C1 segment of cervical spinal cord (tissue), 14 donors: ENCODE measurements at regions not wholly inside any gene's neighbourhood (a gene's known extent, or its start where the extent isn't known, plus 50 kb on each side); places are given as distances from the start of the nearest gene placed in this dataset.

ENCODE experiments used
- DNase-seq, 14 donors: peaks; one replicate each; lab custom pipeline; 2025; lab: John Stamatoyannopoulos, UW

DNA sequence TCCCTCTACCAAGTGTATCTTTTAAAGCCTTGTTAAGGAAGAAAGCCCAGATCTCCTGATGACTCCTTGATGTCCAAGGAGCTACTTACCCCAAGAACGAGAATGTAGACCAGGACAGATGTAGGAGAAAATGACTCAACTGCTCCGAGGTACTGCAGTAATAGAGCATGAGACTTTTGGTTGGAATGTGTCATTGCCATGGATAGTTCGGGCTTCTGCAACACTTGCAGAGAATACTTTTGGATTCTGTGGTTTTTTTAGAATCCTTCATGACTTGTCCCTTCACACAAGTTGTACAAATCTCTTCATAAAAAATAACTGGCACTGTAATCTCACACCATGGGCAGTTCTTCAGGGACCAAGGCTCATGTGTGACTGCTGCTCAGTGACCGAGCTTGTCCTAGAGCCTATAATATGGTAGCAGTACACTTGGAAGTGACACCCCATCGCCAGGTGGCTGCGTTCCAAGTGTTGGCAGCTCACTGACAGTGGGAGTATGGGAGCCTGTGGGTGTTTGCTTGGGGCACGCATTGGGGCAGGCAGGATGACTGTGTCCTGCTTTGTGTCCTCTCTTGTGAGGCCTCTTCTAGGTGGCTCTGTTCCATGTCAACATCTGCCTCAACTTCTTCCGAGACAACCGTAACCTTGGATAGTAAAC is 87.9 kb upstream of the WDR1 start:
- no peak for DNase-seq

DNA sequence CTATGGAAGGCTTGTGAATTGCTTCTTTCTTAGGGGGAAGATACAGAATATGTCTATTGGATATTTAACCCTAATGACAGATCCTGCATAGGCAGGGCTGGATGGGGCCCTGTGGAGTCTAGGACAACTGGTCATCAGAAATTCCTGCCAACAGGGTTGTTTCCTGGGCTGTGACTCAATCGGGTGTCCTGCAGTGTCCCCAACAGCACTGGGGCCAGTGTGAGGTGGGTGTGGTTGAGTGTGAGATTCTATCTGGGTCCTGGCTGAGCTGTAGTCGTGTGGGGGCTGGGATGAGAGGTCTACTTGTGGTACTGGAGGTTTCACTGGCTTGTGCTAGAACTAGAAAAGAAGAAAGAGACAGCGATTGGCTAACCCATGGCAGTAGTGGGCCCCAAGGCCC is 87.3 kb upstream of the WDR1 start:
- DNase-seq = no peak

DNA sequence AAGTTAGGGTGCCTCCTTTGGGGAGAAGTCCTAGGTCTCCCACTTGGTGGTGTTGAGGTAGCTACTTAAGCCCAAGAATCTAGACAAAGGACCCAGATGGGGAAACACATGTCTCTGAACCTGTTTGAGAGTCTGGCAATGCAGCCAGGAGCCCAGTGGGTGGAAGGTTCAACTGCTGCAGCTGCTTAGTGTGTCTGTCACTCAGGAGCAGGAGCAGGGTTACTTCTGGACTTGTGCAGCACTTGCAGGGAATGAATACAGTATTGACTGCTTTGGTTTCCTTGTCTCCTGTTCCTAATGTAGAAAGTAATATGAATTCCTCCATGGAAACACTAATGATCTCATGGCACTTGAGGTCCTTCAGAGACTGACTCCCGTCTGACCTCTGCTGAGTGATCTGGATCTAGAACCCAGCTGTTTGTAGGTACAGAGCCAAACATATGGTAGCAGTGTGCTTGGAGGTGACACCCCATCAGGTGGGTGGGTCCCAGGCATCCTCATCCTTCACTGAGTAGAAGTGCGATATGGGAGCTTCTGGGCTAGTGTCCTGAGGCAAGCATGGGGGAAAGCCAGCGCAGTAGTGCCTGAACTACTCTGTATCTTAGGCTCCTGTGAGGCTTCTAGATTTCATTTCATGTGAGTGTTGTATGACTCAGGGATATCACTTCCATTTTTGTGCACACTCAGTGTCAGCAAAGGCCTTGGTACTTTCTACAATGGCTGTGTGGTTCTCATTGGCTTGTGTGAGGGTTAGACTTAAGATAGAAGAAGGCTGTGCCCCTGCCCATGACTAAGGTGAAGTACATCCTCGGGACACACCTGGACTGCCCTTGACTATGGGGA is 85.0 kb upstream of the WDR1 start:
- no peak for DNase-seq

DNA sequence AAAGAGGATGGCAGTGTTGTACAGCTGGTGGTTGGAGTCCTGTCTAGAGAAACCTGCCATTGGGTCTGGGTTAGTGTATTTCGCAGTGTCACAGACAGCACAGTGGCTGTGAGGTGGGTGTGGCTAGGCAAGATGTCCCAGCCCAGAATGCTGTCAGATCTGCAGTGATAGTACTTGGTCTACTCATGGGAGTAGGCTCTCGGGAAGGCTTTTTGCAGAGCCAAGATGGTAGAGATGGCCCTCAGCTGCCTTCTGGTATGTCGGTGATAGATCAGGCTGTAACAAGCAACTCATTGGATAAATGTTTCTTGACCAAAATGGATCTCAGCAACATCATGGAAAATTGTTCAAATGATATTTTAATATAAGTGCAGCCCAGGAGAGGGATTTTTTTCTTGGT is 84.3 kb upstream of the WDR1 start:
- no peak for DNase-seq

DNA sequence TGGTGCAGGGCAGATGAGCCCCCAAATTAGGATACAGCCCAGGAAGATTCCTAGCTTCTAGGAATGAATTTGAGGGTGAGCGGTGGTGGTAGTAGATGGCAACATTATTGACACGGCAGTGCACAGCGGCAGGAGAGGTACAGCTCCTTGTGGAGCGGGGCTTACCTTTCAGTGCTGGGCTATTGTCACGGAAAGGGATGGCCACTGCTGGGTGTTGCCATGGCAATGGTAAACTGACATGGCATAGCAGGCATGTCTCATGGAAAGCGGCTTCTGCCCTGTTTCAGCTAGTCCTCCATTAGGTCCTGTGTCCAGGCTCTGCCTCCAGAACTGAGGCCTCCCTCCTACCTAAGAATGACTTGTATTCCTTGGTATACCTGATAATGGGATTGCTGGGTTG is 81.8 kb upstream of the WDR1 start:
- DNase-seq = no peak

DNA sequence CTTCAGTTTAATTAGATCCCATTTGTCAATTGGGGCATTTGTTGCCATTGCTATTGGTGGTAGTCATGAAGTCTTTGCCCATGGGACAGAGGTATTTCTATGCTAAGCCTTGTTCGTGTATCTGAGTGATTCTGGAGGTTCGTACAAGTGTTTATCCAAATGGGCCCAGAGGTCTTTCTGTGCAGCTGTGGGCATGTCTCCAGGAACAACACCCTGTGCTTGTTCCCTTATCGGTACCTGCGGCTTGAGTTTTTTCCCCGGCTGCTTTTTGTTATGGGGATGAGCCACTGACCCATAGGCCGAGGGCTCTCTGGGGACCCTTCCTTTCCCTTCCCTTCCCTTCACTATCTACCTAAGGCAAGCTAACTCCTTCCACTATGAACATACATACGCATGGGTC is 81.4 kb upstream of the WDR1 start:
- DNase-seq = no peak

DNA sequence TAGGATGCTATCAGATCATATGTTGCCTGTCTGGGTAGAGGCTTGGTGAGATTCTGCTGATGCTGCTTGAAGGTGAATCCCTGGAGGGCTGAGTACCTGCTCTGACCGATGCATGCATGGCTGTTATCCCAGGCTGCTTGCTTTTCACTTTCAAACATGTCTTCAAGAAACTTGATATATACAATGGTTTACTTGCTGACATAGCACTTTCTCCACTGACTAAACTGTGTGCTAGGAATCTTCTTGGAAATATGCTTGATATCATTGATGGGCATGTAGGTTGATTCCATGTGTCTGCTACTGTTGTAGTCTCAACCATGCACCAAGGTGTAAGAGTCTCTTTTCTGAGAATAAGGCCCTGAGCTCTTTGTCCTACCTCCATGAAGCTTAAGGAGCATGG is 79.6 kb upstream of the WDR1 start:
- DNase-seq = no peak

DNA sequence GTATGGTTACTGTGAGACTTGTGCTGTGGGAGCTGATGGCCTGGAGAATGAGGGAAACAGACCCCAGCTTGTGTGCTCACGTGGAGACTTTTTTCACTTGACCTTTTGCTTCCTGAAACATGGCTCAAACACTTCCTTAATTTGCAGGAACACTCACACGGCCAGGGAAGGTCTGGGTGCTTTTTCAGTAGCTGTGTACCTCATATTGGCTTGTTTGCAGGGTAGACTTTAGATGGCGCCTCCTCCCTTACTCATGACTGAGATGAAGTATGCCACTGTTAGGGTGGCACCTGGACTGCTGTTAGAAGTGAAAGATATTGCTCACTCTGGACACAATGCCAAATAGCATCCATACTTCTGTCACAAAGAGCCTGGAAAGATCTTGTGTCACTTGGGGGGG is 75.7 kb upstream of the WDR1 start:
- DNase-seq = no peak

DNA sequence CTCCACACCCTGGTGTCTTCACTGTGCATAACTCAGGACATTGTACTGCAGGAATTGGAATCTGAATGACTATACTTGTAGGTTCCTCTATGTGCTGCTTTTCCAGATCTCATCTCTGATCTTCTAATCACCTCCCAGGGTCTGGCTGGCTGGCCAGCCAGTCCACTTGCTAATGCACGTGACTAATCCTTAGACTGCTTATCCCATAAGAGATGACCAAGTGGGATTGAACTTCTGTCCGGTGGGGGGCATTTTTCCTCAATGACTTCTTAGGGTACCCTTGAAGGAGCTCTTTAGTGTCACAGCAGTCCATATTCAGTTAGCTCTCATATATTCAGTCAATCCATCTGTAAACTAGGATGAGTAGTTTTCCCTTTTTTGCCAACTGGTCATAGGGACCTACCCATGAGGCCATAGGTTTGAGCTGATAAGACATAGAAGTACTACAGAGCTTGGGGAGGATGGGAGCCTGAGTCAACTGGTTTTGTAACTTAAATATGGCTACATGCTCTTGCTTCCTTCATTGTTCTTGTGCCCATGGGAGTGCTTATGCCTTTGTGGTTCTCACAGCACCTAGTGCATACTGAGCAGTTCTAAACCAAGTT is 71.9 kb upstream of the WDR1 start:
- no peak for DNase-seq

DNA sequence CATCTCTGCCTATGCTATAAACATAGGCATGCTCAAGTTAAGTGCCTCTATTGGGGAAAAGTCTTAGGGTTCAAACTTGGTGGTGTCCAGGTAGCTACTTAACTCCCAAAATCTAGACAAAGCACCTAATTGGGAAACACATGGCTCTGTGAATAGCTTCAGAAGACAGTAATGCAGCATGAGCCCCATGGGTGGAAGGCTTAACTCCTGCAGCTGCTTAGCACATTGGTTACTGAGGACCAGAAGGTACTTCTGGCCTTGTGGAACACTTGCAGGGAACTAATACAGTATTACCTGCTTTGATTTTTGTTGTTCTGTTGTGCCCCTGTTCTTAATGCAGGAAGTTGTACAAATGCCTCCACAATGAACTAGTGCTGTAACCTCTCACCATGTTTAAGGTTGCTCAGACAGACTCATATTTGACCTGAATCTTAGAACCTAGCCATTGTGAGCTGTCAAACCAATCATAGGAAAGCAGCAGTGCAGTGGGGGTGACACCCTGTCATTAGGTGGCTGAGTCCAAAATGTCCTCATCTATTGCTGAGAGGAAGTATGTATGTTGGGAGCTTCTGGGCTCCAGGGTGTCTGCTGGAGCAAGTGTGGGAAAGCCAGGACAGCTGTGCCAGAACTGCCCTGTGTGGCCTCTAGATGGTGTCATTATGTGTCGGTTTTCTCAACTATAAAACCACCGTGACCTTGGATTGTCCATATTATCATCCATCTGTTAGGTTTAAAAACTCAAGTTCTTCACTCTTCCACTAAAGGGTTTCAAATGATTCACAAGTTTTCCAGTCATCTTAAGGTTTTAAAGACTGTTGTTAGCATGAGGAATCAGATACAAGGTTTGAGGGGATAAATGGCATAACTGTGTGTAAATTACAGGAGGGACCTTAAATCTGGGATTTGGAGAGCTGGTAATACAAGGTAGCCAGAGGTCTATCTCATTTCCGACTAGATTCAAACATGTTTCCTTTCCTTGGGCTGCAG is 69.9 kb upstream of the WDR1 start:
- no peak for DNase-seq

DNA sequence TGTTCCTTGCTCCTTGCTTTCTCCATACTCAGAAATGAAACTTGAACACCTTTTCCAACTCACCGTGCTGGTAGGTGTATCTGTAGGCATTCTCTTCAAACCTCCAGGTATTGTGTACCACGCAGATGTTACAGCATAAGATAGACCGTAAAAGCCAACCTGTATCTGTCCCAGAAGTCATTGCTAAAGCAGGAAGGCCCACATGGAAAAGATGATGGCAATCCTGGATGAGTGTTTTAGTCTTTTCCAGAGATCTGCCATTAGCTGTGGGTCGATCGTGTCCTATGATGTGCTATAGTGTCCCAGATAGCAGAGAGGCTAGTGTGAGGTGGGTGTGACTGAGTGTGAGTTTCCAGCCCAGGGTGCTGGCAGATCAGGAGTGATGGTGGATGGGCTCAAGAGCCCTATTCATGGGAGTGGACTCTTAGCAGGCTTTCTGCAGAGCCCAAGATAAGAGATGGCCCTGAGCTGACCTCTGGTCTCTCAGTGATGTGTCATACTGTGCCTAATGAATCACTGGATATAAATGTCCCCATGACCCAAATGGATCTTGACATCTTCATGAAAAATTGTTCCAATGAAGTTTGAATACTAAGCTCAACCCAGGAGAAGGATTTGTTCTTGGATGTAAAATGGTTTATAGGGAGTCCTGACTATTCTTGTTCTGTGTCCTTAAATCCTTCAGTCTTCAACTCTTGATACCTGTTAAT is 69.1 kb upstream of the WDR1 start:
- DNase-seq = no peak

DNA sequence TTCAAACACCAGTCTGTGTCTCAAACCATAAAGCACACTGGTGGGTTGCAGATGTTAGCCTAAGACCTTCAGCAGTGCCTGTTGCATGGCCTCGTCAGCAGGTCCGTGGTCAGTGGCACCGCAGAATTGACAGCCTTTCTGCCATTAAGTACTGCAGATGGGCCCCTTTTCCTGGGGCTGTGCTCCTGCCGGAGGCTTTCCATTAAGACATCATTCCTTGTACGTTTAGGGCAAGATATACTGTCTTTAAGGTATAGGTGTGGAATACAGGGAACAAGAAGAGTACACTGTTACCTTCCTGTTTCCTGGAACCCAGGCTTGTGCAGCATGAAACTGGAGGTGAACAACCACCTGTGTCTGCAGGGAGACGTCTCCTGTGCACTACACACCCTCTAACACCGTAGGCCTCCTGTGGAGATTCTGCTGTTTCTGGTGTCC is 67.9 kb upstream of the WDR1 start:
- DNase-seq = no peak

DNA sequence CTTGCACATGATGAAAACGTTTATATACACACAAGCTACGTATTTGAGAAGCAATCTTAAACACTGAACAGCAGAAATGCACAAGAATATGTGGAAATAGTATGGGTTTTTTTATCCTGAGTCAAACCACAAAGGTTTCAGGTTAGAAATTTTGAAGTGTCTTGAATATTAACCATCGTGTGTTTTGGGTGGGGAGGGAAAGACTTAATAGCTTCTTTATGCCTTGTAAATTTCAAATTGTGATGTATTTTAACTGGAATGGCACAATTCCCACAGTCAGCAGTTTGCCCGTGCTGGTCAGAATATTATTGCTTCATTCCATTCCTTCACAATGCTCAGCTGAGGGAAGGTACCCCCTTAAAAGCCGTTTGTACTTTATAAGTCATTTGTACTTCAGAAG is 67.4 kb upstream of the WDR1 start:
- no peak for DNase-seq

DNA sequence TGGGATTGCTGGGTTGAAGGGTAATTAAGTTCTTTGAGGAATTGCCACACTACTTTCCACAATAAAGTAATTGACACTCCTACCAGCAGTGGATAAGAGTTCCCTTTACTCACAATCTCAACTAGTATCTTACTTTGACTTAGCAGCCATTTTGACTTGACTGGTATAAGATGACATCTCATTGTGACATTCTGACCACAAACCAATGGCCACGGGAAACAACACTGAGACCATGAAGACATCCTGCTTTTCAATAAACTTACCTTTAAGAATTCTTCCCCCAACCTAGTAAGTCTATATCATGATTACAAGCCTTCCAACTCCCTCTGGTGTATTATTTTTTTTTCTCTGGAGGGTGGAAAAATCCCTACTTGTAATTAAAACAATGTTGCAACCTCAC is 66.9 kb upstream of the WDR1 start:
- no peak for DNase-seq

DNA sequence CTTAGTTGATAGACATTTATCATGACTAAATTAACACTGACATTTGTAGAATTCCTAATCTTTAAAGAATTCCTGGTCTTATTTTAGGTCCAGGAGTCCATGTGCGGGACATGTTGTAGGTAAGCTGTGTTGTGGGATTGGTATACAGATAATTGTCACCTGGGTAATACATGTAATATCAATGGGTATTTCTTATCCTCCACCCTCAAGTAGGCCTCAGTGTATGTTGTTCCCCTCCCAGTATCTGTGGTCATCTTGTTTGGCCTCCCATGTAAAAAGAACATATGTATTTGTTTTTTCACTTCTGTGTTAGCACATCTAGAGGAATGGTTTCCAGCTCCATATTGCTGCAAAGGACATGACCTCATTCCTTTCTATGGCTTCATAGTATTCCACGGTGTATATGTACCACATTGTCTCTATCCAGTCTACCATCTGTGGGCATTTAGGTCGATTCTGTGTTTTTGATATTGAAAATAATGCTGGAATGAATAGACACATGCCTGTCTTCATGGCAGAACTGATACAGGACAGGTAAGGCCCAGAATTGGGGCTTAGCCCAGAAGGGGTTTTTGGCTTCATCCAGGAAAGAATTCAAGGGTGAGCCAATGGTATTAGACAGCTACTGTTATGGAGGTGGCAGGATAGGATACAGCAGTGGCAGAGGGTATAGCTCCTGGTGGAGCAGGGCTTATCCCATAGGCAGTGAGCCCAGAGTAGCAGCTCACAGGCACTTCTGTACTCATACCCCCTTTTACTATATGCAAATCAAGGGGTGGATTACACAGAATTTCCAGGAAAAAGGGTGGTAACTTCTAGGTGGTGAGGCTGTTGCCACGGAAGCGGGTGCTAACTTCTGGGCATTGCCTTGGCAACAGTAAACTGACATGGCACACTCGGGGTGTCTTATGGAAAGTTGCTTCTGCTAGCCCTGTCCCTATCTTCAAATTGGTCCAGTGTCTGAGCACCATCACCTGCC is 66.1 kb upstream of the WDR1 start:
- DNase-seq = no peak

DNA sequence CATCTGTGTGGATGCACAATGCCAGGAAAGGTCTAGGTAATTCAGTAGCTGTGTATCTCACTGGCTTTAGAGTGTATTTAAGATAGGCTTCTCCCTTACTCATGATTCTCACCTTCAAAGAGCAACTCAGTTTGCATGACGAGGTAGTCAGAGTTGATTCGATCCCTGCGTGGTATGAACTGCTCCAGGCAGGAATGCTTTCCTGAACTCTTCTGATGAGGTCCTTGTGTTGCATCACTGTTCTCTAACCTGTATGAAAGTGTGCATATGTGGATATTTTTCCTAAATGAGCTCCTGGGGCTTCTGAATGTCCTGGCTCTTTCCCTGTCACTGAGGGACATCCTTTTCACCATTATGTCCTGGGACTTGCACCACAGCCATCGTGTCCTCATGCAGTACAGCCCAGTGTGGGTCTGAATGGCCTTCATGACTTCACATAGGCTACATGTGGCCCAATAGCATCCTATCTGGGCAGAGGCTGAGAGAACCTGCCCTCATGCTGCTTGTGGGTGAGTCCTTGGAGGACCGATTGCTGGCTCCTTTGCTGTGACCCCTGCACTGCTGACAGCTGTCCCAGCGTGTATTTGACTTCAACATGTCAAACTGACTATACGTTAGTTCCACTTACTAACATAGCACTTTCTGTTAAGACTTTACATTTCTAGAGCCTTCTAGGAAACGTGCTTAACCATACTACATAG is 65.3 kb upstream of the WDR1 start:
- DNase-seq = no peak

DNA sequence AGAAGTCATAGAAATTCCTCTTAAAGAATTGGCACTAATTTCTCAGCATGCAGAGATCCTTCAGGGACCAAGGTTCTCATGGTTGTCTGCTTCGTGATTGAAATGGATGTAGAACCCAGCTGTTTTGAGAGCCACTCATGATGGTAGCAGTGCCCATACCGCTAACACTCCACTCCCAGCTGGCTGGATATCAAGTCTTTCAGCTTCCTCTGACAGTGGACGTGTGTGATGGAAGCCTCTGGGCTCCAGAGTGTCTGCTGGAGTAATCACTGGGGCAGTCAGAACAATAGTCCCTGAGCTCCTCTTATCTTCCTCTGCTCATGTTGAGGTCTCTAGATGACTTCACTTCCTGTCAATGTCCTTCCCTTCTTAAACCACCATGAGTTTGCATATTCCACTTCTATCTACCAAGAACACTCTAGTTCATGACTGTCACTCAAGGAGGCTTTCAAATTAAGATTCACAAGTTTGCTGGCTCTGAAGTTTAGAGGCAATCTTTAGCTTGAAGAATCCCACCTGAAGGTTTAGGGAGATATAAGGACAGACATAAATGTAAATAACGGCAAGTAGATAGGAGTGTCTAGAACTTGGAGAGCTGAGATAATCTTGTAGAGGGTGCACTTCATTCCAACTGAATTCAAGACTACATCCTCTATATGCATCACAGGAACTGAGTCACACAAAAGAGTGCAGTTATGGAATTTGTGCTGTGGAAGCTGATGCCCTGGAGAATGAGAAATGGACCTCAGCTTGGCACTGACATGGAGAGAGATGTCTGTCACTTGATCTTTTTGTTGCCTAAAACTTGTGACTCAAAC is 64.5 kb upstream of the WDR1 start:
- no peak for DNase-seq

DNA sequence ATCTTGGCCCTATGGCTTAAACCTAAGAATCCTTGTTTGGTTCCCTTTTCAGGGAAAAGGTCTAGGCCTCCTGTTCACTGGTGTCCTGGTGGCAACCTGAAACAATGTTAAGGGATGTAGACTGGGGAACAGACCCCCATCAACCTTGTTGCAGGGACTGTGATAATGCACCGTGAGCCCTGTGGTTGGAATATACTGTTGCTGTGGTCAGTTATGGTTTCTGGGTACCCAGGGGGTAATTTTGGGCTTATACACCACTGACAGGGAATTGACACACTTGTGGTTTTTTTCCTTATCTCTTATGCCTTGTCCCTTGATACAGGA is 64.0 kb upstream of the WDR1 start:
- no peak for DNase-seq
